SK-N-SH (cell line): ENCODE measurements at regions not wholly inside any gene's neighbourhood (a gene's known extent, or its start where the extent isn't known, plus 50 kb on each side); places are given as distances from the start of the nearest gene placed in this dataset.

Experiments
- EP300 ChIP-seq, 2 experiments: IDR thresholded peaks; 2 replicates each; pipeline versions ENCODE4 v1.4.0 to v1.6.1; 2012; ENCODE audit warnings: borderline replicate concordance in 1 of 2, low read depth in 1 of 2, low read length in 1 of 2
- GABPA ChIP-seq: IDR thresholded peaks from 2 replicates; pipeline ENCODE4 v1.4.0; 2012; ENCODE audit warnings: low read depth, mild to moderate bottlenecking
- JUND ChIP-seq: IDR thresholded peaks from 2 replicates; pipeline ENCODE4 v1.4.0; 2012
- MXI1 ChIP-seq: IDR thresholded peaks from 2 replicates; pipeline ENCODE4 v1.6.1; 2012; ENCODE audit warnings: mild to moderate bottlenecking, low read depth, low read length, improper control_type of control experiment
- POLR2AphosphoS5 ChIP-seq: IDR thresholded peaks from 2 replicates; pipeline ENCODE4 v1.6.1; 2012; ENCODE audit warnings: low read depth, low read length
- SIN3A ChIP-seq: IDR thresholded peaks from 2 replicates; pipeline ENCODE4 v1.6.1; 2012; ENCODE audit warnings: low read depth, mild to moderate bottlenecking, low read length, moderate library complexity, borderline replicate concordance
- SMC3 ChIP-seq: IDR thresholded peaks from 2 replicates; pipeline ENCODE4 v1.6.1; 2012; ENCODE audit warnings: low read depth, low read length, improper control_type of control experiment
- YY1 ChIP-seq: IDR thresholded peaks from 2 replicates; pipeline ENCODE4 v1.4.0; 2012; ENCODE audit warnings: low read depth, mild to moderate bottlenecking
- TF ChIP-seq, protein P1 (sequence below): IDR thresholded peaks from 2 replicates; pipeline ENCODE4 v1.6.1; 2012; ENCODE audit warnings: mild to moderate bottlenecking, low read depth, low read length, moderate library complexity
- TF ChIP-seq, protein P2 (sequence below): fragments of 200-600 bp; sonication (generic); IDR thresholded peaks from 2 replicates; pipeline ENCODE4 v1.6.1; 2017; ENCODE audit warnings: antibody characterized with exemption, mild to moderate bottlenecking, moderate library complexity

GRCh38 chr2:5370158-5370557, 322.0 kb upstream of the SOX11 start:
- TF ChIP-seq, protein P1, sequence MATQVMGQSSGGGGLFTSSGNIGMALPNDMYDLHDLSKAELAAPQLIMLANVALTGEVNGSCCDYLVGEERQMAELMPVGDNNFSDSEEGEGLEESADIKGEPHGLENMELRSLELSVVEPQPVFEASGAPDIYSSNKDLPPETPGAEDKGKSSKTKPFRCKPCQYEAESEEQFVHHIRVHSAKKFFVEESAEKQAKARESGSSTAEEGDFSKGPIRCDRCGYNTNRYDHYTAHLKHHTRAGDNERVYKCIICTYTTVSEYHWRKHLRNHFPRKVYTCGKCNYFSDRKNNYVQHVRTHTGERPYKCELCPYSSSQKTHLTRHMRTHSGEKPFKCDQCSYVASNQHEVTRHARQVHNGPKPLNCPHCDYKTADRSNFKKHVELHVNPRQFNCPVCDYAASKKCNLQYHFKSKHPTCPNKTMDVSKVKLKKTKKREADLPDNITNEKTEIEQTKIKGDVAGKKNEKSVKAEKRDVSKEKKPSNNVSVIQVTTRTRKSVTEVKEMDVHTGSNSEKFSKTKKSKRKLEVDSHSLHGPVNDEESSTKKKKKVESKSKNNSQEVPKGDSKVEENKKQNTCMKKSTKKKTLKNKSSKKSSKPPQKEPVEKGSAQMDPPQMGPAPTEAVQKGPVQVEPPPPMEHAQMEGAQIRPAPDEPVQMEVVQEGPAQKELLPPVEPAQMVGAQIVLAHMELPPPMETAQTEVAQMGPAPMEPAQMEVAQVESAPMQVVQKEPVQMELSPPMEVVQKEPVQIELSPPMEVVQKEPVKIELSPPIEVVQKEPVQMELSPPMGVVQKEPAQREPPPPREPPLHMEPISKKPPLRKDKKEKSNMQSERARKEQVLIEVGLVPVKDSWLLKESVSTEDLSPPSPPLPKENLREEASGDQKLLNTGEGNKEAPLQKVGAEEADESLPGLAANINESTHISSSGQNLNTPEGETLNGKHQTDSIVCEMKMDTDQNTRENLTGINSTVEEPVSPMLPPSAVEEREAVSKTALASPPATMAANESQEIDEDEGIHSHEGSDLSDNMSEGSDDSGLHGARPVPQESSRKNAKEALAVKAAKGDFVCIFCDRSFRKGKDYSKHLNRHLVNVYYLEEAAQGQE = no peak
- TF ChIP-seq YY1 (no peak), SIN3A (no peak), EP300 (IDR thresholded peaks at IDR 0.05; ENCODE audit: borderline replicate concordance in 1 of 2, low read depth in 1 of 2, low read length in 1 of 2) (no peak), GABPA (no peak), MXI1 (no peak), SMC3 (no peak), POLR2AphosphoS5 (no peak), JUND (no peak)
- TF ChIP-seq, protein P2, sequence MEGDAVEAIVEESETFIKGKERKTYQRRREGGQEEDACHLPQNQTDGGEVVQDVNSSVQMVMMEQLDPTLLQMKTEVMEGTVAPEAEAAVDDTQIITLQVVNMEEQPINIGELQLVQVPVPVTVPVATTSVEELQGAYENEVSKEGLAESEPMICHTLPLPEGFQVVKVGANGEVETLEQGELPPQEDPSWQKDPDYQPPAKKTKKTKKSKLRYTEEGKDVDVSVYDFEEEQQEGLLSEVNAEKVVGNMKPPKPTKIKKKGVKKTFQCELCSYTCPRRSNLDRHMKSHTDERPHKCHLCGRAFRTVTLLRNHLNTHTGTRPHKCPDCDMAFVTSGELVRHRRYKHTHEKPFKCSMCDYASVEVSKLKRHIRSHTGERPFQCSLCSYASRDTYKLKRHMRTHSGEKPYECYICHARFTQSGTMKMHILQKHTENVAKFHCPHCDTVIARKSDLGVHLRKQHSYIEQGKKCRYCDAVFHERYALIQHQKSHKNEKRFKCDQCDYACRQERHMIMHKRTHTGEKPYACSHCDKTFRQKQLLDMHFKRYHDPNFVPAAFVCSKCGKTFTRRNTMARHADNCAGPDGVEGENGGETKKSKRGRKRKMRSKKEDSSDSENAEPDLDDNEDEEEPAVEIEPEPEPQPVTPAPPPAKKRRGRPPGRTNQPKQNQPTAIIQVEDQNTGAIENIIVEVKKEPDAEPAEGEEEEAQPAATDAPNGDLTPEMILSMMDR = no peak
